ENCODE measurements at regions not wholly inside any gene's neighbourhood (a gene's known extent, or its start where the extent isn't known, plus 50 kb on each side); places are given as distances from the start of the nearest gene placed in this dataset.
"Not testable (repeated sequence)": the region's sequence is repeated elsewhere in the genome, so short reads cannot be mapped to it uniquely, and the experiment has no call there.

GRCh38 chrX:41009850-41010846, 75.1 kb upstream of the USP9X start:
- peak in 2 of 4 experiments; percentile 22 to 25 for DNase-seq

GRCh38 chrX:41014776-41015360, 70.4 kb upstream of the USP9X start:
- no peak for DNase-seq

- DNase-seq: not testable (repeated sequence)
Measured at GRCh38 chrX:41017785-41018184, 67.5 kb upstream of the USP9X start.

GRCh38 chrX:41018391-41019040, 66.7 kb upstream of the USP9X start:
- not testable (repeated sequence) for DNase-seq

- DNase-seq: no peak
Measured at GRCh38 chrX:41019041-41019392, 66.2 kb upstream of the USP9X start.

GRCh38 chrX:41022566-41022965, 62.7 kb upstream of the USP9X start:
- DNase-seq: no peak

GRCh38 chrX:41023098-41023497, 62.1 kb upstream of the USP9X start:
- no peak for DNase-seq

GRCh38 chrX:41024335-41024734, 60.9 kb upstream of the USP9X start:
- DNase-seq: not testable (repeated sequence)

GRCh38 chrX:41024755-41025154, 60.5 kb upstream of the USP9X start:
- DNase-seq: no peak

GRCh38 chrX:41025926-41026701, 59.1 kb upstream of the USP9X start:
- no peak for DNase-seq

- no peak for DNase-seq
Measured at GRCh38 chrX:41026702-41027078, 58.6 kb upstream of the USP9X start.

- no peak for DNase-seq
Measured at GRCh38 chrX:41029332-41029731, 55.9 kb upstream of the USP9X start.

GRCh38 chrX:41031256-41031967, 53.8 kb upstream of the USP9X start:
- DNase-seq: no peak

GRCh38 chrX:41033299-41033698, 51.9 kb upstream of the USP9X start:
- no peak for DNase-seq

- not testable (repeated sequence) for DNase-seq
Measured at GRCh38 chrX:41034902-41035301, 50.3 kb upstream of the USP9X start.

Data from activated CD4-positive, CD25-positive, alpha-beta regulatory T cell (primary cell).